ENCODE measurements at regions not wholly inside any gene's neighbourhood (a gene's known extent, or its start where the extent isn't known, plus 50 kb on each side); places are given as distances from the start of the nearest gene placed in this dataset.

DNA sequence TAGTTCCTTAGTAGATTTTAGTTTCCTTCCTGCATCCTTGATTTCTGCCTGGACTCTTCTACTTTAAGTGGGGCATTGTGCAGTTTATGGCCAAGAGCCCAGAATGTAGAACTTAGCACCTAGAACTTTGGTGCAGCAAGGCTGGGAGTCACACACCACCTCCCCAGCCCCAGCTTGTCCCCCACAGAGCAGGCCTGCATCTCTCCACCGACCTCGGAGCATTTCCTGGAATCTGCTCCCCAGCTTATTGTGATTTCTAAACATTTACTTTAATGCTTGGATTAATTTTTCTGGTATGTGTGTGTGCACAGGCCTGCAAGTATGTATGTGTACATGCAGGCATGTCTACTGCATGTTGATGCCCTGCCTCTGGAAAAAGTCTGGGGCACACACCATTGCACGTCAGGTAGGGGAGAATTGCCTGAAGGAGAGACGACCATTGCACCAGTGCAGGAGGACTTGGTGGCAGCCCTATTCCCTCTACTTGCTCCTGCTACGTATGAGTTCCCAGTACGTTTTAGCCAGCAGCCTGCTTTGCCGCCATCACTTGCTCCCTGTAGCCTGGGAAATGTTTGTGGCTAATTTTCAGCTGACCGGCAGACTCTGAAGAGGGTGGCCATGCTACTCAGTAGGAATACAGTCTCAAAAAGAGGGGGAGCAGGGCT lies 419.9 kb upstream of the HS6ST1 start:
- DNase-seq (no peak), ATAC-seq (no peak)
- H3K36me3 ChIP-seq (ENCODE audit: control insufficient read depth in 2 of 3, insufficient read depth in 3 of 3, low read length in 3 of 3), result no peaks in the 10 kb centered on the region
- Mint-ChIP-seq H3K4me3 (no peak overlapping the region), H3K4me1 (peaks cover 4 to 13% (median 11%) of the 10 kb centered on the region in 7 donors), H3K27ac (no peak overlapping the region), H3K9me3 (peaks cover 0 to 4% (median 0%) of the 10 kb centered on the region in 11 donors), H3K27me3 (peaks cover 9 to 46% (median 18%) of the 10 kb centered on the region in 5 donors), H3K36me3 (no peaks in the 10 kb centered on the region)
- H3K4me3 ChIP-seq (ENCODE audit: low read length), result no peak overlapping the region
- no peaks in the 10 kb centered on the region for H3K27me3 ChIP-seq (ENCODE audit: control insufficient read depth in 2 of 2, insufficient read depth in 2 of 2, low read length in 2 of 2)
- peaks cover 0 to 5% of the 10 kb centered on the region in 2 donors for H3K4me1 ChIP-seq (ENCODE audit: control insufficient read depth in 2 of 2, insufficient read depth in 2 of 2, low read length in 2 of 2)
- intact Hi-C loops (cut with micrococcal nuclease), result loop anchor here in 1 of 2 donors (5.0 kb wide), 1 partner anchor 1184 kb away; no protein-coding TSS in a partner anchor
- POLR2A ChIA-PET, result no interaction called here
- H3K27ac ChIP-seq (ENCODE audit: low read depth, low read length), result no peak overlapping the region
- CTCF ChIA-PET, result interaction anchor here (0.6 kb wide), 1 partner anchor 21 kb away, joined by 3 read pairs; no protein-coding TSS in a partner anchor
- no peaks in the 10 kb centered on the region for H3K9me3 ChIP-seq (ENCODE audit: control insufficient read depth in 2 of 3, low read length in 3 of 3)

DNA sequence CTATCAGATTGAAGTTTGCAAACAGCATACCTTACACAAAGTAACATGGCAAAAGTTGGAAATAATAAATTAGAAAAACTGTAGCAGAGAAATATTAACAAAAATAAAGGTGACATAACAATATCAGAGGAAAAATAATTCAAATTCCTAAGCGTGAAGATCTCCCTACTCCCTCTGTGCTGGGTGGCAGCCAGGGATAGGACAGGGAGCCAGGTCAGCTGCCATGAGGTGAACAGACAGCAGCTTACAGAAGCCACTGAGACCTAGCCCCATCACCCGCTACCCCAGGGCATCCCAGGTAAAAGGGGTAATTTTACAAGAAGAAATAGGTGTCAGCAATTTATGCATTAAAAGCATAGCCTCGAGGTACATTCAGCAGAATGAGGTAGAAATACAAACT lies 423.8 kb upstream of the HS6ST1 start:
- intact Hi-C loops (cut with micrococcal nuclease), result no loop called here
- no peaks in the 10 kb centered on the region for H3K9me3 Mint-ChIP-seq
- DNase-seq, result no peak
- no peak overlapping the region for H3K4me3 ChIP-seq (ENCODE audit: low read length)
- CTCF ChIA-PET, result no interaction called here
- H3K27ac Mint-ChIP-seq, result no peak overlapping the region
- H3K9me3 ChIP-seq (ENCODE audit: control insufficient read depth in 2 of 3, low read length in 3 of 3), result no peaks in the 10 kb centered on the region
- no peaks in the 10 kb centered on the region for H3K4me1 ChIP-seq (ENCODE audit: control insufficient read depth in 2 of 2, insufficient read depth in 2 of 2, low read length in 2 of 2)
- no peak overlapping the region for H3K4me3 Mint-ChIP-seq
- peaks cover 0 to 2% (median 0%) of the 10 kb centered on the region in 7 donors for H3K4me1 Mint-ChIP-seq
- no peaks in the 10 kb centered on the region for H3K27me3 ChIP-seq (ENCODE audit: control insufficient read depth in 2 of 2, insufficient read depth in 2 of 2, low read length in 2 of 2)
- ATAC-seq, result no peak
- no peaks in the 10 kb centered on the region for H3K36me3 Mint-ChIP-seq
- peaks cover 0 to 31% (median 12%) of the 10 kb centered on the region in 5 donors for H3K27me3 Mint-ChIP-seq
- H3K36me3 ChIP-seq (ENCODE audit: control insufficient read depth in 2 of 3, insufficient read depth in 3 of 3, low read length in 3 of 3), result no peaks in the 10 kb centered on the region
- no peak overlapping the region for H3K27ac ChIP-seq (ENCODE audit: low read depth, low read length)
- POLR2A ChIA-PET, result no interaction called here

DNA sequence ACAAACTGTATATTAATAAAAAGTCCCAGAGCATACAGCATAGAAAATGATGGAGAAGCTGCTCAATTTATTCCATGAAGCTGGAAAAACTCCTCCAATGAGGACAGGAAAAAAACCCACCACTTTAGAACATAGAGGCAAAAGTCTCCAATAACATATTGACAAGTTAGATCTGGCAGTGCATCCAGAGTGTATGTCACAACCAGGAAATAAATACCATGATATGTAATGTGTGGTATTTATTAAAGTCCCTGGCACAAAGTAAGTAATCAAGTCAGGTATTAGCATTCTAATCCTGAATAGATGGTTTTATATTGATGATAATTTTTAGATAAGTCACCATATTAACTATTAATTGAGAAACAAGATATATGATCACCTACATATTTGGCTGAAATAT lies 427.3 kb upstream of the HS6ST1 start:
- H3K4me3 Mint-ChIP-seq, result no peak overlapping the region
- no peak overlapping the region for H3K27ac Mint-ChIP-seq
- peaks cover 0 to 33% (median 7%) of the 10 kb centered on the region in 5 donors for H3K27me3 Mint-ChIP-seq
- H3K27me3 ChIP-seq (ENCODE audit: control insufficient read depth in 2 of 2, insufficient read depth in 2 of 2, low read length in 2 of 2), result no peaks in the 10 kb centered on the region
- ATAC-seq (no peak), DNase-seq (no peak)
- no peaks in the 10 kb centered on the region for H3K9me3 Mint-ChIP-seq
- ChIA-PET CTCF (no interaction called here), POLR2A (no interaction called here)
- H3K4me3 ChIP-seq (ENCODE audit: low read length), result no peak overlapping the region
- H3K4me1 ChIP-seq (ENCODE audit: control insufficient read depth in 2 of 2, insufficient read depth in 2 of 2, low read length in 2 of 2), result no peaks in the 10 kb centered on the region
- no peaks in the 10 kb centered on the region for H3K9me3 ChIP-seq (ENCODE audit: control insufficient read depth in 2 of 3, low read length in 3 of 3)
- H3K4me1 Mint-ChIP-seq, result peaks cover 0 to 2% (median 0%) of the 10 kb centered on the region in 7 donors
- H3K36me3 ChIP-seq (ENCODE audit: control insufficient read depth in 2 of 3, insufficient read depth in 3 of 3, low read length in 3 of 3), result no peaks in the 10 kb centered on the region
- intact Hi-C loops (cut with micrococcal nuclease), result no loop called here
- H3K36me3 Mint-ChIP-seq, result no peaks in the 10 kb centered on the region
- H3K27ac ChIP-seq (ENCODE audit: low read depth, low read length), result no peak overlapping the region

DNA sequence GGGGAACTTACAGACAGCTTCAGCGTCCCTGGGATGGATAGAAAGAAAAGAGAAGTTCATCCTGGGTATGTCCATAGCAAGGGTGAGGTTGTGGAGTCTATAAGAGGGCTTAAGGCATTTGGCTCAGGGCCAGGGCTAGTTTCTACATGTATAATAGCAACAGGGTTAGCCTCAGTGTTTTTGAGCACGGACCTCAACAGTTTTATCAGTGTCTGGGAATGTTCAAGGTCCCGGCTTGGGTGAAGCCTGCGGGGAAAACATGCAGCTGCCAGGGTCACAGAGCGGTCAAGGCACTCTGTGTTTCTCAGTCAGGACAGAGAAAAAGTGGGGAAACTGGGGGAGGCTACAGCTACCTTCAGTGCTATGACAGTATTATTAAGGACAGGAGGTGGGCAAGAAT lies 427.7 kb upstream of the HS6ST1 start:
- CTCF ChIA-PET, result no interaction called here
- intact Hi-C loops (cut with micrococcal nuclease), result no loop called here

DNA sequence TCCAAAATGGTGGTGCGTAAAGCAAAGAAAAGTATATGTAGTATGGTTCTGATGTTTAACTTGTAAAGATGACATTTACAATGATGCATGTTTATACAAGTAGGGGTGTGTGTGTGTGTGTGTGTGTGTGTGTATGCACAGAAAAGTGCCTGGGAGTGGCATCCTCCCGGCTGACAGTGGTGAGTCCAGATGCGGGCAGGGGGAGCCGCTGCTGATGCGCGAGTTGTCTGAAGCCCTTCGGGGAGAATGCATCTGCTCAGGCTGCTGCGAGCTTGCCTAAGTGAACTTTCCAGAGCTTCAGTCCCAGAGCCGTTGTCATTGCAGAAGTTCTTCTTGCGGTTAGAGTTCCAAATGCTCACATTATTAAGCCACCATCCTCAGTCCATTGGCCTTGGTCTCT lies 429.7 kb upstream of the HS6ST1 start:
- no peak for DNase-seq
- Mint-ChIP-seq H3K36me3 (no peaks in the 10 kb centered on the region), H3K9me3 (no peaks in the 10 kb centered on the region), H3K4me3 (no peak overlapping the region), H3K4me1 (peaks cover 0 to 8% (median 0%) of the 10 kb centered on the region in 7 donors), H3K27ac (no peak overlapping the region), H3K27me3 (peaks cover 3 to 36% (median 7%) of the 10 kb centered on the region in 5 donors)
- ATAC-seq, result no peak
- no peaks in the 10 kb centered on the region for H3K27me3 ChIP-seq (ENCODE audit: control insufficient read depth in 2 of 2, insufficient read depth in 2 of 2, low read length in 2 of 2)
- H3K9me3 ChIP-seq (ENCODE audit: control insufficient read depth in 2 of 3, low read length in 3 of 3), result no peaks in the 10 kb centered on the region
- no peak overlapping the region for H3K4me3 ChIP-seq (ENCODE audit: low read length)
- ChIA-PET CTCF (no interaction called here), POLR2A (no interaction called here)
- intact Hi-C loops (cut with micrococcal nuclease), result no loop called here
- H3K4me1 ChIP-seq (ENCODE audit: control insufficient read depth in 2 of 2, insufficient read depth in 2 of 2, low read length in 2 of 2), result no peaks in the 10 kb centered on the region
- no peak overlapping the region for H3K27ac ChIP-seq (ENCODE audit: low read depth, low read length)
- H3K36me3 ChIP-seq (ENCODE audit: control insufficient read depth in 2 of 3, insufficient read depth in 3 of 3, low read length in 3 of 3), result no peaks in the 10 kb centered on the region

More for the DNA sequence above, 427.7 kb upstream of the HS6ST1 start:
- no peak for ATAC-seq
- peaks cover 0 to 2% (median 0%) of the 10 kb centered on the region in 7 donors for H3K4me1 Mint-ChIP-seq
- POLR2A ChIA-PET, result no interaction called here
- Histone ChIP-seq H3K27ac (ENCODE audit: low read depth, low read length) (no peak overlapping the region), H3K27me3 (ENCODE audit: control insufficient read depth in 2 of 2, insufficient read depth in 2 of 2, low read length in 2 of 2) (no peaks in the 10 kb centered on the region), H3K9me3 (ENCODE audit: control insufficient read depth in 2 of 3, low read length in 3 of 3) (no peaks in the 10 kb centered on the region), H3K4me3 (ENCODE audit: low read length) (no peak overlapping the region), H3K36me3 (ENCODE audit: control insufficient read depth in 2 of 3, insufficient read depth in 3 of 3, low read length in 3 of 3) (no peaks in the 10 kb centered on the region), H3K4me1 (ENCODE audit: control insufficient read depth in 2 of 2, insufficient read depth in 2 of 2, low read length in 2 of 2) (no peaks in the 10 kb centered on the region)
- no peak overlapping the region for H3K4me3 Mint-ChIP-seq
- H3K36me3 Mint-ChIP-seq, result no peaks in the 10 kb centered on the region
- no peak for DNase-seq
- H3K9me3 Mint-ChIP-seq, result no peaks in the 10 kb centered on the region
- H3K27me3 Mint-ChIP-seq, result peaks cover 0 to 33% (median 7%) of the 10 kb centered on the region in 5 donors
- no peak overlapping the region for H3K27ac Mint-ChIP-seq

DNA sequence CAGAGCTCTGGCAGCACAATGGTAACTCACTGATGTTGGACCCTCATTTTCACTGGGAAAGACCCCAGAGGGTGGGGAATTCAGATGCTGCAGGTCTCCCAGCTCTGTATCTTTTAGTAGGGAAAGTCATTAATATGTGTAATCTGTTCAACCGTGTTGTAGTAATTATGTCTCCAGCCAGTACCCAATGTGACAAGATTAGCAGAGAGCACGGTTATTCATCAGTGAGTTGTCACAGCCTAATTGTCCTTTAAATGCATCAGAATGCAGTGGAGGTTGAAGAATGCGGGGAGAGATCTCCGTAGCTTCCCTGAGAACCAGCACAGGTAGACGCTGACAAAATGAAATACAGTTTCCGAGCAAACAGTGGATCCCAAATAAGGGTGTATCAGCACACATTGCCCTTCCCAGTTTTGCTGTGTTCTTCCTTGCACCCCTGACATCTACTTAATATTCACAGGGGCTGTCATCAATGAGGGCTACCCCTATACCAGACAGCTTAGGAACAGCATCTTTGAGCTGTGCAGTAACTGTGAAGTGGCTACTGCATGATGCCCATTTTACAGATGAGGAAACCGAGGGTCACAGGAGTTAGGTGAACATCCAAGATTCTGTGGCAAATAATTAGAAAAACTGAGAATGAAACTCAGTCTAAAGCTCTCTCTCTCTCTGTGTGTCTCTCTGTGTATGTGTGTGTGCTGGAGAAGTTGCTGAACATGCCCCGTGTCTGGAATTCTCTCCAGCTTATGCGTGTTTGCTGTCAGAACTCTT lies 430.4 kb upstream of the HS6ST1 start:
- Histone ChIP-seq H3K4me3 (ENCODE audit: low read length) (no peak overlapping the region), H3K27me3 (ENCODE audit: control insufficient read depth in 2 of 2, insufficient read depth in 2 of 2, low read length in 2 of 2) (no peaks in the 10 kb centered on the region), H3K4me1 (ENCODE audit: control insufficient read depth in 2 of 2, insufficient read depth in 2 of 2, low read length in 2 of 2) (no peaks in the 10 kb centered on the region), H3K9me3 (ENCODE audit: control insufficient read depth in 2 of 3, low read length in 3 of 3) (no peaks in the 10 kb centered on the region), H3K36me3 (ENCODE audit: control insufficient read depth in 2 of 3, insufficient read depth in 3 of 3, low read length in 3 of 3) (no peaks in the 10 kb centered on the region), H3K27ac (ENCODE audit: low read depth, low read length) (no peak overlapping the region)
- no peaks in the 10 kb centered on the region for H3K36me3 Mint-ChIP-seq
- H3K4me1 Mint-ChIP-seq, result peaks cover 3 to 12% (median 4%) of the 10 kb centered on the region in 7 donors
- DNase-seq (no peak), ATAC-seq (no peak)
- ChIA-PET POLR2A (no interaction called here), CTCF (no interaction called here)
- H3K27me3 Mint-ChIP-seq, result peaks cover 3 to 34% (median 13%) of the 10 kb centered on the region in 5 donors
- no peak overlapping the region for H3K4me3 Mint-ChIP-seq
- no peaks in the 10 kb centered on the region for H3K9me3 Mint-ChIP-seq
- no peak overlapping the region for H3K27ac Mint-ChIP-seq
- intact Hi-C loops (cut with micrococcal nuclease), result no loop called here

Data from naive thymus-derived CD4-positive, alpha-beta T cell (primary cell).